ENCODE measurements at regions not wholly inside any gene's neighbourhood (a gene's known extent, or its start where the extent isn't known, plus 50 kb on each side); places are given as distances from the start of the nearest gene placed in this dataset.

DNA sequence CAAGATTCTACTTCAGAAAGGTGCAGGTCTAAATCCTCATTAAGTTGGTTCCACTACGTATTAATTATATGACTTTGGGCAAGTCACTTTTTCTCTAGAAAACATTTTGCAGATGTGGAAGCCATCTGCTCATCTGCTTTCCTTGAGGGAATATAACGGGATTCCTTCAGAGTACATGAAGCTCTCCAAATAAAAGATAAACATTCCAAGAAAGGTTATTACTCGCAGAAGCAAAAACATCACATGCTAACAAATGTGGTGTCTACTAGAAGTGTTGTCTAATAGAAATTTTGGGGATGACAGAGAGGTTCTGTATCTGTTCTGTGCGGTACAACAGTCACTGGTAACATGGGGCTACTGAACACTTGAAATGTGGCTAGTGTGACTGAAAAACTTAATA lies 60.2 kb downstream of the NIBAN1 start (continued):
- TF ChIP-seq, protein P1, sequence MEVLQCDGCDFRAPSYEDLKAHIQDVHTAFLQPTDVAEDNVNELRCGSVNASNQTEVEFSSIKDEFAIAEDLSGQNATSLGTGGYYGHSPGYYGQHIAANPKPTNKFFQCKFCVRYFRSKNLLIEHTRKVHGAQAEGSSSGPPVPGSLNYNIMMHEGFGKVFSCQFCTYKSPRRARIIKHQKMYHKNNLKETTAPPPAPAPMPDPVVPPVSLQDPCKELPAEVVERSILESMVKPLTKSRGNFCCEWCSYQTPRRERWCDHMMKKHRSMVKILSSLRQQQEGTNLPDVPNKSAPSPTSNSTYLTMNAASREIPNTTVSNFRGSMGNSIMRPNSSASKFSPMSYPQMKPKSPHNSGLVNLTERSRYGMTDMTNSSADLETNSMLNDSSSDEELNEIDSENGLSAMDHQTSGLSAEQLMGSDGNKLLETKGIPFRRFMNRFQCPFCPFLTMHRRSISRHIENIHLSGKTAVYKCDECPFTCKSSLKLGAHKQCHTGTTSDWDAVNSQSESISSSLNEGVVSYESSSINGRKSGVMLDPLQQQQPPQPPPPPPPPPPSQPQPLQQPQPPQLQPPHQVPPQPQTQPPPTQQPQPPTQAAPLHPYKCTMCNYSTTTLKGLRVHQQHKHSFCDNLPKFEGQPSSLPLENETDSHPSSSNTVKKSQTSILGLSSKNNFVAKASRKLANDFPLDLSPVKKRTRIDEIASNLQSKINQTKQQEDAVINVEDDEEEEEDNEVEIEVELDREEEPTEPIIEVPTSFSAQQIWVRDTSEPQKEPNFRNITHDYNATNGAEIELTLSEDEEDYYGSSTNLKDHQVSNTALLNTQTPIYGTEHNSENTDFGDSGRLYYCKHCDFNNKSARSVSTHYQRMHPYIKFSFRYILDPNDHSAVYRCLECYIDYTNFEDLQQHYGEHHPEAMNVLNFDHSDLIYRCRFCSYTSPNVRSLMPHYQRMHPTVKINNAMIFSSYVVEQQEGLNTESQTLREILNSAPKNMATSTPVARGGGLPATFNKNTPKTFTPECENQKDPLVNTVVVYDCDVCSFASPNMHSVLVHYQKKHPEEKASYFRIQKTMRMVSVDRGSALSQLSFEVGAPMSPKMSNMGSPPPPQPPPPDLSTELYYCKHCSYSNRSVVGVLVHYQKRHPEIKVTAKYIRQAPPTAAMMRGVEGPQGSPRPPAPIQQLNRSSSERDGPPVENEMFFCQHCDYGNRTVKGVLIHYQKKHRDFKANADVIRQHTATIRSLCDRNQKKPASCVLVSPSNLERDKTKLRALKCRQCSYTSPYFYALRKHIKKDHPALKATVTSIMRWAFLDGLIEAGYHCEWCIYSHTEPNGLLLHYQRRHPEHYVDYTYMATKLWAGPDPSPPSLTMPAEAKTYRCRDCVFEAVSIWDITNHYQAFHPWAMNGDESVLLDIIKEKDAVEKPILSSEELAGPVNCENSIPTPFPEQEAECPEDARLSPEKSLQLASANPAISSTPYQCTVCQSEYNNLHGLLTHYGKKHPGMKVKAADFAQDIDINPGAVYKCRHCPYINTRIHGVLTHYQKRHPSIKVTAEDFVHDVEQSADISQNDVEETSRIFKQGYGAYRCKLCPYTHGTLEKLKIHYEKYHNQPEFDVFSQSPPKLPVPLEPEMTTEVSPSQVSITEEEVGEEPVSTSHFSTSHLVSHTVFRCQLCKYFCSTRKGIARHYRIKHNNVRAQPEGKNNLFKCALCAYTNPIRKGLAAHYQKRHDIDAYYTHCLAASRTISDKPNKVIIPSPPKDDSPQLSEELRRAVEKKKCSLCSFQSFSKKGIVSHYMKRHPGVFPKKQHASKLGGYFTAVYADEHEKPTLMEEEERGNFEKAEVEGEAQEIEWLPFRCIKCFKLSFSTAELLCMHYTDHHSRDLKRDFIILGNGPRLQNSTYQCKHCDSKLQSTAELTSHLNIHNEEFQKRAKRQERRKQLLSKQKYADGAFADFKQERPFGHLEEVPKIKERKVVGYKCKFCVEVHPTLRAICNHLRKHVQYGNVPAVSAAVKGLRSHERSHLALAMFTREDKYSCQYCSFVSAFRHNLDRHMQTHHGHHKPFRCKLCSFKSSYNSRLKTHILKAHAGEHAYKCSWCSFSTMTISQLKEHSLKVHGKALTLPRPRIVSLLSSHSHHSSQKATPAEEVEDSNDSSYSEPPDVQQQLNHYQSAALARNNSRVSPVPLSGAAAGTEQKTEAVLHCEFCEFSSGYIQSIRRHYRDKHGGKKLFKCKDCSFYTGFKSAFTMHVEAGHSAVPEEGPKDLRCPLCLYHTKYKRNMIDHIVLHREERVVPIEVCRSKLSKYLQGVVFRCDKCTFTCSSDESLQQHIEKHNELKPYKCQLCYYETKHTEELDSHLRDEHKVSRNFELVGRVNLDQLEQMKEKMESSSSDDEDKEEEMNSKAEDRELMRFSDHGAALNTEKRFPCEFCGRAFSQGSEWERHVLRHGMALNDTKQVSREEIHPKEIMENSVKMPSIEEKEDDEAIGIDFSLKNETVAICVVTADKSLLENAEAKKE (CRISPR knock-in tag; IDR thresholded peaks at IDR 0.05) = no peak
- no peak for TF ChIP-seq ZNF114 (CRISPR knock-in tag; IDR thresholded peaks at IDR 0.05)
- TF ChIP-seq, protein P2, sequence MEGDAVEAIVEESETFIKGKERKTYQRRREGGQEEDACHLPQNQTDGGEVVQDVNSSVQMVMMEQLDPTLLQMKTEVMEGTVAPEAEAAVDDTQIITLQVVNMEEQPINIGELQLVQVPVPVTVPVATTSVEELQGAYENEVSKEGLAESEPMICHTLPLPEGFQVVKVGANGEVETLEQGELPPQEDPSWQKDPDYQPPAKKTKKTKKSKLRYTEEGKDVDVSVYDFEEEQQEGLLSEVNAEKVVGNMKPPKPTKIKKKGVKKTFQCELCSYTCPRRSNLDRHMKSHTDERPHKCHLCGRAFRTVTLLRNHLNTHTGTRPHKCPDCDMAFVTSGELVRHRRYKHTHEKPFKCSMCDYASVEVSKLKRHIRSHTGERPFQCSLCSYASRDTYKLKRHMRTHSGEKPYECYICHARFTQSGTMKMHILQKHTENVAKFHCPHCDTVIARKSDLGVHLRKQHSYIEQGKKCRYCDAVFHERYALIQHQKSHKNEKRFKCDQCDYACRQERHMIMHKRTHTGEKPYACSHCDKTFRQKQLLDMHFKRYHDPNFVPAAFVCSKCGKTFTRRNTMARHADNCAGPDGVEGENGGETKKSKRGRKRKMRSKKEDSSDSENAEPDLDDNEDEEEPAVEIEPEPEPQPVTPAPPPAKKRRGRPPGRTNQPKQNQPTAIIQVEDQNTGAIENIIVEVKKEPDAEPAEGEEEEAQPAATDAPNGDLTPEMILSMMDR (conservative IDR thresholded peaks at IDR 0.05; ENCODE audit: low read depth in 2 of 2) = no peak

DNA sequence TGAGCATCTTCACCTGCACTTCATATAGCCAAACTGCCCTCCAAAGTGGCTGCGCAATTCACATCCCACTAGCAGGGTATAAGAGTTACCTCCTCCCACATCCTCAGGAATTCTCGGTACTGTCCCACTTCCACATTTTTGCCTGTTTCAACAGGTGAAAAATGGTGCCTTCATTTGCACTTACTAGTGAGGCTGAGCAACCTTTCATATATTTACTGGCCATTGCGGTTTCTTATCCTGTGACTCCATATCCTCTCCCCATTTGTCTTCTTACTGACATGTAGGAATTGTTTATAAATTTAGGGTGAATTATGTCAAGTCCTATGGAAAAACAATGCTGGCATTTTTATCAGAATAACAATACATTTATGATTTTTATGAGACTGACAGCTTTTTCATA lies 61.9 kb downstream of the NIBAN1 start:
- DNase-seq (ENCODE audit: low spot score) = no peak
- H3K27me3 Mint-ChIP-seq (ENCODE audit: insufficient read depth, low read depth, poor library complexity) = peaks cover 4% of the 10 kb centered on the region
- no peaks in the 10 kb centered on the region for H3K27me3 ChIP-seq (ENCODE audit: insufficient read depth)
- TF ChIP-seq EZH2 (IDR thresholded peaks at IDR 0.05; ENCODE audit: low read depth, unreplicated experiment) = no peak
- no peak for TF ChIP-seq EZH2phosphoT487 (IDR thresholded peaks at IDR 0.05; ENCODE audit: unreplicated experiment)
- TF ChIP-seq CREB1 (CRISPR knock-in tag; IDR thresholded peaks at IDR 0.05; ENCODE audit: low read depth) = no peak
- no peaks in the 10 kb centered on the region for H3K36me3 Mint-ChIP-seq (ENCODE audit: low read depth)
- H3K79me2 ChIP-seq (replicated peaks; ENCODE audit: insufficient read depth) = no peaks in the 10 kb centered on the region
- no peak for ATAC-seq
- no peak overlapping the region for H2AFZ ChIP-seq
- no peak overlapping the region for H3K4me2 ChIP-seq
- H3K4me3 ChIP-seq = no peak overlapping the region
- no peaks in the 10 kb centered on the region for H3K4me1 ChIP-seq (ENCODE audit: insufficient read depth)
- H3K36me3 ChIP-seq (ENCODE audit: insufficient read depth) = no peaks in the 10 kb centered on the region
- no peak overlapping the region for H3K27ac Mint-ChIP-seq
- no peak overlapping the region for H3K4me3 Mint-ChIP-seq
- no peaks in the 10 kb centered on the region for H4K20me1 ChIP-seq (replicated peaks; ENCODE audit: insufficient read depth)
- no peaks in the 10 kb centered on the region for H3K9me2 ChIP-seq (ENCODE audit: insufficient read depth)
- no peak overlapping the region for H3K27ac ChIP-seq (ENCODE audit: low read depth)
- H3K9me3 Mint-ChIP-seq = no peaks in the 10 kb centered on the region
- H3F3A ChIP-seq (replicated peaks; ENCODE audit: low read depth) = no peaks in the 10 kb centered on the region
- no peaks in the 10 kb centered on the region for H3K4me1 Mint-ChIP-seq
